A549 (cell line): ENCODE measurements at regions not wholly inside any gene's neighbourhood (a gene's known extent, or its start where the extent isn't known, plus 50 kb on each side); places are given as distances from the start of the nearest gene placed in this dataset.

Experiments
- CEBPB ChIP-seq, 2 experiments: fragments of >200 bp in 1 of 2; sonication (Bioruptor Twin) in 1 of 2; formaldehyde crosslinking in 1 of 2; IDR thresholded peaks; 2 replicates each; pipeline ENCODE4 v1.6.1; 2012 to 2016
- HDAC2 ChIP-seq: fragments of 200-600 bp; sonication (generic); IDR thresholded peaks from 2 replicates; pipeline ENCODE4 v1.6.1; 2016

DNA sequence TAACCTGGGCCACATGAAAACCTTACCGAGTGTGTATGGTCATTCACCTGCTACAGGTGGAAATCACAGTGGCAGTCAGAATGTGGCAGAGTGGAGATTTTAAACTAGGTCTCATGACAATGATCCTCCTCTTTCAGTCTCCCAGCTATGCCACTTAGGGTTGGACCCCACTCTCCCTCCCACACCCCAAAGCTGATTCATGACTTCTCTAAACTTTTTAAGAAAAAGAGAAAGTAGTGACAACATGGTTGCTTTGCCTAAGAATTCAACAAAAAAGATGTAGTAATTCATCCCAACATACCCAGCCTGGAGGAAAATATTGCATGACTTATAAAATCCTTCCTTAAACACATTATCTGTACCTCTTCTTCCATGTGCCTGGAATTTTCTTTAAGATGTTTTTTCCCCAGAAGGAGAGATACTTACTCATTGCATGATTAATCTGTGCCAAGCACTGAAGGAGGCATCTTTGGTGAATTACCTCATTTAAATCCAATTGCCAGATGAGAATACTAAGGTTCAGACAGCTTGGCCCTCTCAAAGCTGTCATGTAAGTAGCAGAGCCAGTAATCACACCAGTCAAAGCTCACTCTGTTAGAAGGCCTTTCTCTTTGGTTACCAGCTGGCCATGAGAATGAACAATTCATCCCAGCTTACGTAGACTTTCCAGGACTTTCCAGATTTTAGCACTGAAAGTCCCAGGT, 119.9 kb downstream of the COPRS start:
- no peak for TF ChIP-seq HDAC2
- no peak for TF ChIP-seq CEBPB (IDR thresholded peaks at IDR 0.05)
